Fibroblast of skin of right quadriceps (primary cell): ENCODE measurements at regions not wholly inside any gene's neighbourhood (a gene's known extent, or its start where the extent isn't known, plus 50 kb on each side); places are given as distances from the start of the nearest gene placed in this dataset.

Experiments used
- DNase-seq: peaks from one replicate; pipeline ENCODE4 v3.0.0-alpha.2; 2013

DNA sequence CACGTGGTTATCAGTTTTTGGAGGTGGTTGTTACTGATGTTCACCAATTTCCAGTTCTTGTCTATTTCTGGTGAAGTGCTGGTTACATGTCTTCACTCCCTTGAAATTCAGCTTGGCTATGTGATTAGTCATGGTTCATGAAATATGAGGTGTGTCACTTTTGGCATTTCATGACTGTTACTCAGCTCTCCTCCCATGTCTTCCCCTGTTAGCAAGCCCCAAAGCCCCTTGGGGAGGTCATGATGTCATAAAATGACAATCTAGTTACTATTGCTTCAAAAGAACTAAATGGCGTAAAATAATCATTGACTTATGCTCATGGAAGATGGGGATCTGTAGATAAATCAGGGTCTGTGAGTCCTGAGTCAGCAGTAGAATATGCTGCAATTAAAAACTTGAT is 425.1 kb downstream of the SETD4 start:
- peak; percentile 99 for DNase-seq

DNA sequence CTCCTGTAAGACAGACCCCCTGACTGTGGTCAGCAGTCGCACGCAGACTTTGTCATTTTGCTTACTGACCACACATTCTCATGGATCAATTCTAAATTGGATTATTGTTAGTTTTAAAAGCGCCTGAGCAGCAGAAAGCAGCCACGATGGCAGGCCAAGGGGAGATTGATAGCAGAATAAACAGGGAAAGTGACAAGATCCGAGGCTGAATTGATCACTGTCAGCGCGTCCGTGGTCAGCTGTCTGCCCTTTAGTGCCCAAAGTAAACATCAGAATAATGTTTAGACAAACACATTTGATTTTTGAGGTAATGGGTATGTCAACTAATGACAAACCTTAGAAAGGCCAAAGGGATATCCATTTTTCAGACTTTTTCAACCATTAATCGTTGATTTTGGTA is 426.8 kb downstream of the SETD4 start:
- no peak for DNase-seq

DNA sequence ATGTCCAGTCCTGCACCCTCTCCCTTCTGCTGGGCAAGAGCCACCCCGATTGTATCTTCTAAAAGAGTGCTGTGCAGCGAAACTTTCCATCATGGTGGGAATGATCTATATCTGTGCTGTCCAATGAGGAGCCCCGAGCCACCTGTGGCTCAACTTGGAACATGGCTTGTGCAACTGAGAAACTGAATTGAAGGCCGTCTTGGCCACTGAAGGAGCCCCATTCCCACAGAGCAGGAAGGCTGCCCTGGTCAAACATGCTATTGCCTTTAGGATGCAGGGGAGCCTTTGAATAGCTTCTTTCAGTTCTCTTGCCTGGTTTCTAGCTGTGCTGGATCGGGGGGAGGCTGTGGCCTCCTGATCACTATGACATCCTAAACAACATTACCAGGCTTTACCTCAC is 427.6 kb downstream of the SETD4 start:
- DNase-seq, result no peak

DNA sequence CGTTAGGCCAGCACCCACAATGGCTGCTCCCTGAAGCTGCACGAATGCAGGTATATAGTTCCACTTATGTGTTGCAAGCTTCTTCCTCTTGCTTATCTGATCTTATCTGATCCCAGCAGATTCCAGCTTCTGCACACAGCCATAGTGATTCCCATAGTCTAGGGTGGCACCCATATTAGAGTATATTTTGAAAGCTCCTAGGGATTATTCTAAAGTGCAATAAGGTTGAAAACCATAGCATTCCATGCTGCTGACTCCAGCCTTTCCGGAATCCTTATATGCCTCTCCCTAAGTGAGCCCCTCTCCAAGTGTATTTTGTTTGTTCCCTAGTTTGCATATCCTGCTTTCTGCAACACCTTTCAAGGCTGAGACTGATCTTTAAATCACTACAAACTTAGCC is 432.0 kb downstream of the SETD4 start:
- peak; percentile 58 for DNase-seq

DNA sequence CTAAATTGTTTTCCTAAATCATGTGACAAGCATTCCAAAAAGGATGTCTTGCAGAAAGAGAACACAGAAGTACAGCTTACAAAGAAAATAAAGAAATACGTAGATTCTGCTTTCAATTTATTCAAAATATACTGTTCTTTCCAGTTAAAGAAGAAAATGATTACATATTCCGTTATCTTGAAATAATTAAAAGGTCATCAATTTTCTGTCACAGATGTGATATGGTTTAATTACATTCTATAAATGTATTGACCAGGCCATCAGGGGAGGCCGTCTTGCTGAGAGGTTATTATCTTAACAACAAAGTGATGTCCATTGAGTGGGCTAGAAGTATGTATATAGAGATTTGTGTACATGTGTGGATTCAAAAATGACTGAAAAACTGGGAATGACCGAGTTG is 432.9 kb downstream of the SETD4 start:
- DNase-seq, result no peak

DNA sequence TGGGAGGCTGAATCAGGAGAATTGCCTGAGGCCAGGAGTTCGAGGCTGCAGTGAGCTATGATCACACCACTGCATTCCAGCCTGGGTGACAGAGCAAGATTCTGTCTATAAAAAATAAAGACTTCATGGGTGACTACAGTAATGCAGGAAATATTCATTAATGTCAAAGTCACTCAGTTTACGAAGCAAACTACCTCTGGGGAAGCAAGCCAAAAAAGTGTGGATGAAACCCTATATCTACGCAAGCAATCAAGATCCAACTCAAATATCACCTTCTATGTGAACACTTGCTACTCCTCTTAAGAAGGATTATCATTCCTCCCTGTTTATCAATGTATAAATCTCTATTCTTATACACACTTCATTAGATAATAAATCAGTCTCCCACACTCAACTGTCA is 434.8 kb downstream of the SETD4 start:
- no peak for DNase-seq

DNA sequence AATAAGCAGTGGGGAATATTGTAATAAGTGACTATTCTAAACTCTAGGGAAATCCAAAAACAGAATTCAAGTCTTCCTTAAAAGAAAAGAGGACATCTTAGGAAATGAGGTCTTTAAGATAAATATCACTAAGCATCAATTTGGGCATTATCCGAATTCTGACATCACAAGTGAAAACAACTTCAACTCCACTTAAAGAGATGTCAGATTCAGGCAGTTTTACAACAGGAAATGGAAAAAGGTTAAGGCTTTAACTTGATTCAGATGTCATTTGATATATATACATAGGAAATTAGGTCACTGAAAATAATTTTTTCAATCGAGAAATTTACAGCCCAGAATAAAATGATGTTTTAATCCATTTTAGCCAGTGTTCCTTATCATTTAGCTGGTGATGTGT is 435.4 kb downstream of the SETD4 start:
- peak; percentile 21 for DNase-seq

DNA sequence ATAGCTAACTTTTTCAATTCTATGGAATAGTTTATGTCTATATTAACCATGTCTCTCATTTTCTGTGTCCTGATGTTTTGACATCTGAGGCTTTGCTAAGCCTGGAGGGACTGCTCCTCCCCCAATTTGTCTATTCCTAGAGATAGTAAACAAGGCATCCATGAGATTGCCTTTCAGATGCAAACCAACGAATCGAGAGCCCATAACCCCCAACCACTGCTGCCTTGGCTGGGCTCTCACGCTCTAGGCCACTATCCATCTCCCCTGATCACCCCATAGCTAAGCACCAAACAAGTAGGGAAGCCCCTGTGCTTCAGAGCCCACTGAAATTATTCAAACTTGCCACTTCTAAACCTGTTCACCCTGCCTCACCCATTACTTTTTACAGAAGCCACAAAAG is 437.7 kb downstream of the SETD4 start:
- no peak for DNase-seq

DNA sequence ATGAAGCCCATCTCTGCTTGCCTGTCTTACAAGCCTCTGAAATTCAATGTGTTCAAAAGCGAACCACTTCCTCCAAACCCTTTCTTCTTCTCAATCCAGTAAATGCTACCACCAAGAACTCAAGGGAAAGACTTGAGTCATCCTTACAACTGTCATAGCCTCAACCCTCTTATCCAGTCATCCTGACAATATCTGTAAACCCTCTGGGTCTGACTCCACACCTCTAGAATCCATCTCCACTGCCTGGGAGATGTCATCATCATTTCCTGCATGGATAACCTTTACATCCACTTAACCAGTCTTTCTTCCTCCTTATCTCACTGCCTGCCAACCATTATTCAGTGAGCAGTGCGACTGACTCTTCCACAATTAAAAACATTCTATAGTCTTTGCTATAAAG is 441.1 kb downstream of the SETD4 start:
- DNase-seq, result peak; percentile 88

DNA sequence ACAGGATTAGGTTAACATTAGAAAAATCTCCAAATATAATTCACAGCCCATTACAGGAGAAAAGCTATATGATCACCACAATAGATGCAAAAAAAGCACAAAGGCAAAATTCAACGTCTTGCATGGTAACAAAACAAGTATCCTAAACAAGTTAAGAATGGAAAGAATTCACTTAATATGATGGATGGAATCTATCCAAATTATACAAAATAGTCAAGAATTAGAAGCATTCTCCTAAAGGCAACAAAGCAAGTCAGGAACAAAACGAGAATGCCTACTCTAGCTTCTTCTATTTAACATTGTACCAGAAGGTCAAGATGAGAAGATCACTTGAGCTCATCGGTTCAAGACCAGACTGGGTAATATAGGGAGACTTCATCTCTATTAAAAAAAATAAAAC is 442.8 kb downstream of the SETD4 start:
- no peak for DNase-seq

DNA sequence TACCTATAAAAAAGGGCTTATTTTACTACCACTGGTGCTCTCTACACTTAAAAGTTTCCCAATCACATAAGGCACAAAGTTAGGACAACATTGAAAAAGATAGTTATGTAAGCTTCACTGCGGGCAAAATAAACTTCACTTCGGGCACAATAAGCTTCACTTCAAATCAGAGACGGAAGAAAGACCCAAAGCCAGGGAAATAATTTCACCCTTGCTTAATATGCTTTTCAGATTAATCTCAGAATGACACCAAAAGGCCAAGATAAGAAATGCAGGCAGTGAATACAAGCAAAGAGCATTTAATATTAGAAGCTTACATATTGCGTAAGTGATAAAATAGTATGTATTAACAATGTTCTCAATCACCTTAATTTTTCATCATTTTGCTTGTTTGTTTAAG is 444.2 kb downstream of the SETD4 start:
- DNase-seq, result peak; percentile 72

DNA sequence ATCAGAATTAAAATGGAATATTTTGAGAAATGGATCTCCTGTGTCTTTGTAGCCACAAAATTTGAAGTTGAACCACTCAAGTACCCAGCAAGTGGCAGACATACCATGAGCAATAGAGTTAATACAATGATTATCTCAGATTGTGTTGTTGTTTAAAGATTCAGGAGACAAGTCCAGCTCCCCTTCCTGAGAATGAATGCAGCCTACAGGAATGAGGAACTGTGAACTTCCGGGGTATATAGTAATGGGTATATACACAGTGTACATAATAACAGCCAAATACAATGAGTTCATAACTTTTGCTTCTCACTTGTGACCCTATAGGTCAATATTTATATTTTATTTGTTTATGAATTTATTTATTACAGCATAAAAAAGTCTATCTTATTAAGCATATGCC is 445.0 kb downstream of the SETD4 start:
- no peak for DNase-seq

DNA sequence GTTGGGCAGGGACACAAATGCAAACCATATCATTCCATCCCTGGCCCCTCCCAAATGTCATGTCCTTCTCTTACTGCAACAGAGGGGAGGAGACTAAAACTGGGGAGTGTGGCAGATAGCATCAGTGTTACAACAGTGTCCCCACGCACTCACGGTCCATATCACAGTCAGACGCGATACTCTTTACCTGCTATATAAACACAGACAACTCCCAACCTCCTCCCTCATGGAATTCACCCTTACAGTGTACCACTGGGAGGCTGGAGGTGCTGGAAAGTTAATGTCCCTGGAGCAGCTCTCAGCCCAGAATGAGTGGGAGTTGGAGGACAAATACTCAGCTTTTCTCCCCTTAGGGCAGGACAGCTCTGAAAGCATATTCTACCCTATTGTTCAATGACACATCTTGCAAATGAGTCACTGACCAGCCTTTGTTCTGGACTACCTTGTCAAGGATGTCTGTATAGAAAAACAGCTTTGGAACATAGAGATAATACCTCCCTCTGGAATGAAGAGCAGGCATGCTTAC is 445.9 kb downstream of the SETD4 start:
- peak; percentile 46 for DNase-seq

DNA sequence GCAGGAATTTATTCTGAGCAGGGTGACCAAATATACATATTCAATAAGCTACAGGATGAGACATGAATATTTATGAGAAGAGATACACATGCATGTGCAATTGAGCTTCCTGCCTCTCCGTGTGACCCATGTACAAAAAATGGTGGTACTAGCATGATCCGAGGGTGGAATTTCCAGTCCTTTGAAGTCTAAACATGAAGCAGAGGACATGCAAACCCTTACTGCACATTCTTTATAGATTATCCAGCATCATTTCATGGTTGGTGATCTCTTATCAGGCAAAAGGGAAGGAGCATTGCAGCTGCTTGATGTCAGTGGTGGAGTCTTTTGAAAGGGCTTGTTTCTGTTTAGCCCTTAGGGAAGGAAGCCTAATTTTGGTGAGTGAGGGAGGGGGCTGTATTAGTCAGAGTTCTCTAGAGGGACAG is 448.6 kb downstream of the SETD4 start:
- peak; percentile 71 for DNase-seq

DNA sequence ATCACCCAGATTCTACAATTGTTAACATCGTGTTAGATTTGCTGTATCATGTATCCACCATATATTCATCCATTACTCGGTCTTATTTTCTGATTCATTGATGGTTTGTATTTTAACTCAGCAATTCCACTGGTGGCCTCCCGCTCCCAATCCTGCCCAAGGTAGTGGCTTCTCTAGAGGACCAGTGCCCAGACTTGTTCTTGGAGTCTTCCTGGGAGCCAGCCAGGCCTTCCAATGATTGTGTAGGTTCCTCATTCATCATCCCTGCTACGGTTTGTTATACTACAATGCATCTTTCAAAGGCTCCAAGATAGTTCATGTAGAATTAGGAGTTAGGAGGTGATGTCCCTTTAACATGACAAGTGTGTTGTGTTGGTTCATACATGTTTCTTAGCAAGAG is 451.1 kb downstream of the SETD4 start:
- no peak for DNase-seq

DNA sequence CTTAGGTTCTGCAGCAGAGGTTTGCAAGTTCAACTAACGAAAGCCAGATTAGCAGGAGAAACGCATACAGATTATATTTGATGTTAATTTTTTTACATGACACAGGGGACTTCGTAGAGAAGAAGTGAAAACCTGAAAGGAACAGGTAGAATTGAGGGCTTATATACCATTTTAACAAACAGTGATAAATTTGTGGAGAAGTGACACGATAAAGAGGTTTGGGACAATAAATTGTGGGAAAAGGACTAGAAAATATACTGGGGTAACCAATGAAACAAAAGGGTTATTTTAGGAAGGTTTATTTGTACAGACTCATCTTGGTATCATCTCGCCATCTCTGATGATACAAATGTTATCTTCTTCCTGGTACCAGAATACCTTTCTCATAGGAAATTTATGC is 452.9 kb downstream of the SETD4 start:
- DNase-seq, result no peak

DNA sequence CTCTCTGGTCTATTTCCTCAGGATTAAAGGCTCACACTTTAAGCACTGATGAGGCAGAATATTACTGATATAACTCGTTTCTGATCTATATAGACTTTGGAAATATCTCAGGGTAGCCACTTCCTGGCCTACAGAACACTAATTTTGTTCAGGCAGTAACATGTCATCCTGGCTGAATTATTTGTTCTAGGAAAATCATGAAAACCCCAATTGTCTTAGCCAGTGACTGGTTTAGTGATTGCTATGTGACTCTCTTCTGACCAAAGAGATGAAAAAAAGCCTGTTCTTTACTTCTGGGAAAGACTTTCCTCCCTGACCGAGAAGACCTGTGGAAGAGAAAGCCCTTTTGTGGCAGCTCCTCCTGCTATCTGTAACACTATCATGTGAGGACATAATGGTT is 453.7 kb downstream of the SETD4 start:
- DNase-seq, result no peak

DNA sequence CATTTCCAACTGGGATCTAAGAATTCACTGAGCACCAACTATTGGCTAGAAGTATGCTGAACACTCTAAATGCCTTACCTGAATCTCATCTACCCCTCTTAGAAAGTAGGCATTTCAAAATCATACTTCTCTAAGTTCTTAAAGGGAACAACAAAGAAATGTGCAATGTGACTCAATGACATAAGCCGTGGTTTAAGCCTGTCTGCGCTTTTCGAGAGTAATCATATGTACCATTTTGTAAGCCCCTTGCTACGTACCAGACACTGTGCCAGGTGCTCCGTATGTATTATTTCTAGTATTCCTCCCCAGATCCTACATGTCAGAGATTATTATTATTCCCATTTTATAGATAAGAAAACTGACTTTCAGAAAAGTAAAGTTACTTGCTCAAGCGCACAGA is 454.2 kb downstream of the SETD4 start:
- no peak for DNase-seq

DNA sequence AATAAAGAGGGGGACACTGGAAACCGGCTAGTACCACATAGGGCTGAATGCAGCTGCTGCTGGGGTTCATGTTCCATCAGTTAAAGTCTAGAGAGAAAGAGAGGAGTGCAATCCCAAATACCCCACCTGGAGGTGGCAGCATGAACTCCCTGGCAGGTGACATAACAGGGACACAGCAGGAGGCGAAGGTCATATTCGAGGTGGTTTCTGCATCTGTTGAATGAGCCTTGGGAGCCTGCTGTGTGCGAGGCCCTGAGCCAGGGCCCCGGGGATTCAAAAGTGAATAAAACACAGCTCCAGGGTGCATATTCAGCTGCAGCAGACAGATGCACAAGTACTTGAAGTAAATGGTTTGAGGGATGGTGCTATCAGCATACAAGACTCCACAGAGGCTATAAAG is 456.8 kb downstream of the SETD4 start:
- no peak for DNase-seq

DNA sequence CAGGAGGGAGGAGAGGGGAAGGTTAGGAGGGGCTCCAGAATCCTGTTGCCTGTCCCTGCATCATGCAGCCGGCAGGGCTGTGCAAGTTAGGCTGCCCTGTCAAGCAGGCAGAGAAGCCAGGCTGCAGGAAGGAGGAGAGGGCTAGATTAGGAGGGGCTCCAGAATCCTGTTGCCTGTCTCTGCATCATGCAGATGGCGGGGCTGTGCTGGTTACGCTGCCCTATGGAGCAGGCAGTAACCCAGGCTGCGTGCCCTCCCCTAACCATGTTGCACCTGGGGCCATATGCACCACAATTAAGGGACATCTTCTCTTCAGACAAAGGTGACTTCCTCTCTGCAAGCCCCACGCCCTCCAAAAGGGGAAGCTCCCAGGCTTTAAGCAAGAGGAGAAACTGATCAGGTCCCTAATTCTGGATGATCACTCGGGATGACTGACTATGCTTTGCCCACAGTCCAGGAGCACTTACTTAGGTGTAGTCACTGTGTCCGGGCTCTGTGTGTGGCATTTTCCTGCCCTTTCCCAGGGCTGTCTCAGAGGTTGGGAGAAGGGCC is 457.4 kb downstream of the SETD4 start:
- DNase-seq, result no peak

DNA sequence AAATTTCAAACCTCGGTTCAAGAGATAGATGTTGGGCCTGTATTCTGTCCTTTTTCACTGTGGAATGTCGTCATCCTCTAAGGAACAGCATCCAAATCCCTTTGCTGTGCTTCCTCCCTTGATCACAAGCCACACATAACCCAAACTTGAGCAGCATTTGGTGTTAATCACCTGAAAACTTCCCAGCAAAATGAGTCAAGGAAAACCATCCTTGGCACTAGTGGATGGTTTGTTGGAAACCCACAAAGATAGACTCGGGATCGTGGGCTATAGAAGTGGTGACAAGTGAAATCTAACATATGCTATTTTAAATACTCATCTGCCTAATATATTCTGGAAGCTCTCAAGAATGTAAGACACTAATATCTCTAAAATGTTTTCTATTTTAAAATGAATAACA is 459.1 kb downstream of the SETD4 start:
- DNase-seq, result peak; percentile 48

DNA sequence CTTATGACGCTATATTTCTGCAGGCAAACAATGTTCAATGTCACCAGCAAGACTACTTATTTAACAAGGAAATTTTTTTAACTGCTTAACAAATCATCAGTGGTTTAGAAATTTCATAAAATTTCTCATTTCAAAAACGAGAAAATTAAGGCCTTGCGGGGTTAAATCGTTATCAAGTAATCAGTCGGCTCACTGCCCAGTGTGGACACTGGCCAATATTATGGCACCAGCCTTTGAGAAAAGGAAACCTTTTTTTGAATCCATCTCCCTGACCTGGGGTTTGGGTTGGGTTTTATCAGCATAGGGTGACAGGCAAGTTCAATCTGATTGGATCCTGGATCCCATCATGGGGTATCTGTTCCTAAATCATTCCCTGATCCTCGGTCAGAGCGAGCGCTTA is 461.2 kb downstream of the SETD4 start:
- no peak for DNase-seq

DNA sequence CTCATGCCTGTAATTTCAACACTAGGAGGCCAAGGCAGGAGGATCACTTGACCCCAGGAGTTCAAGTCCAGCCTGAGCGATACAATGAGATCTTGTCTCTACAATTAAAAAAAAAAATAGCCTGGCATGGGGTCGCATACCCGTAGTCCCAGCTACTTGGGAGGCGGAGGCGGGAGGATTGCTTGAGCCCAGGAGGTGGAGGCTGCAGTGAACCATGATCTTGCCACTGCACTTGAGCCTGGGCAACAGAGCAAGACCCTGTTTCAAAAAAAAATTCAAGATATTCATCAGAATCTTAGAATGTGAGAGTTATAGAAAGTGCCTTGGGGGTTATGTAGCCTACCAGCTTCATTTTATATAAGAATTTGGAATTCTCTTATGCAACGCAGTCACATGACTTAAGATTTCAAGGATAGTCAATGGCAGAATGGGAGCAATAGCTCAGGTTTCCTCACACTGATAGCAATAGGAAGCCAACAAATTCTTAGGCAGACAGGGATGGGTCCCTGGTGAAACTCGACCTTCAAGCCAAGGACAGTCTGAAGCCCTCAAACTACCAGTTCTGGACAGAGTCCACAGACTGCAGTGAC is 462.5 kb downstream of the SETD4 start:
- DNase-seq, result no peak

DNA sequence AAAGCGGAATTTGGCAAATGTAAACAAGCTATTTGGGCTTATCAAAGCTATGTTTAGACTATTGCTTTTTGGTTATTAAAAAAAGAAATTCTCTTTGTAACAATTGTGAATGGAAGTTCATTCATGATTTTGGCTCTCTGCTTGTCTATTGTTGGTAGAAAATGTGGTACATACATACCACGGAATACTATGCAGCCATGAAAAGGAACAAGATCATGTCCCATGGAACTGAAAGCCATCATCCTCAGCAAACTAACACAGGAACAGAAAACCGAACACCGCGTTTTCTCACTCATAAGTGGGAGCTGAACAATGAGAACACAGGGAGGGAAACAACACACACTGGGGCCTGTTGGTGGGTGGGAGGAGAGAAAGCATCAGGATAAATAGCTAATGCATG is 465.4 kb downstream of the SETD4 start:
- DNase-seq, result no peak

DNA sequence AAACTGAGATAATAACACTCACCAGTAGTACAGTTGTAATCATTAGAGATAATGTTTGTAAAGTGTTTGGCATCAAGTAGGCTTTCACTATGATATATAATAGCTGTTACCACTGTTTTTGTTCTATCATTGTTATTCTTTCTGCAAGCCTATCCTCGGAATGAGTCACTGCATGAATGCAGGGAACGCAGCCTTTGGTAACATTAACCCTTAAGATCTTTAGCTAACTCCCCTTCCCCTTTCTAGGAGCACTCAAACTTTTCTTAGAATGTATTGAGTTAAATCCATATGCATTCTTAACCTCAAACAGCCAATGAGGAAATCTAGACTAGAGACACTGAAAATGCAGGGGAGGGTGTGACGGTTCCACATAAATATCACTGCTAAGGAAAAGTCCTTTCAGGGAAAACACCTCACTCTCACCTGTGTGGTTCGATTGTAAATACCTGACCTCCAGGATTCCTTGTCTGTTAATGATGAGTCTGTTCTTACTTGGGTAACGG is 467.3 kb downstream of the SETD4 start:
- peak; percentile 76 for DNase-seq
